HG03064 (cell line): ENCODE measurements at regions not wholly inside any gene's neighbourhood (a gene's known extent, or its start where the extent isn't known, plus 50 kb on each side); places are given as distances from the start of the nearest gene placed in this dataset.
"Not testable (repeated sequence)": the region's sequence is repeated elsewhere in the genome, so short reads cannot be mapped to it uniquely, and the experiment has no call there.

Experiments
- ATAC-seq: cut with Tn5 transposase; IDR thresholded peaks from one replicate; pipeline ENCODE4 v1.9.1; 2021; ENCODE audit warnings: low read depth; ENCODE audit not compliant: unreplicated experiment

GRCh38 chr9:62833323-62834200 is 1643.7 kb downstream of the SPATA31A7 start:
- not testable (repeated sequence) for ATAC-seq

- ATAC-seq = peak; percentile 24
Measured at GRCh38 chr9:62837254-62837911, 1647.5 kb downstream of the SPATA31A7 start.

- ATAC-seq = peak; percentile 100
Measured at GRCh38 chr9:62838024-62838718, 1648.3 kb downstream of the SPATA31A7 start.

GRCh38 chr9:62839168-62839567 is 1649.3 kb downstream of the SPATA31A7 start:
- not testable (repeated sequence) for ATAC-seq

GRCh38 chr9:62843145-62843544 is 1653.3 kb downstream of the SPATA31A7 start:
- ATAC-seq = not testable (repeated sequence)

GRCh38 chr9:62843706-62844290 is 1654.0 kb downstream of the SPATA31A7 start:
- ATAC-seq = not testable (repeated sequence)

- ATAC-seq = not testable (repeated sequence)
Measured at GRCh38 chr9:62844681-62845185, 1654.9 kb downstream of the SPATA31A7 start.

- not testable (repeated sequence) for ATAC-seq
Measured at GRCh38 chr9:62848258-62848657, 1658.4 kb downstream of the SPATA31A7 start.

GRCh38 chr9:62849991-62850390 is 1660.2 kb downstream of the SPATA31A7 start:
- ATAC-seq = not testable (repeated sequence)

- not testable (repeated sequence) for ATAC-seq
Measured at GRCh38 chr9:62857280-62857679, 1667.4 kb downstream of the SPATA31A7 start.

- not testable (repeated sequence) for ATAC-seq
Measured at GRCh38 chr9:62858240-62858639, 1668.4 kb downstream of the SPATA31A7 start.

- not testable (repeated sequence) for ATAC-seq
Measured at GRCh38 chr9:62860939-62861860, 1671.4 kb downstream of the SPATA31A7 start.

GRCh38 chr9:62862180-62862579 is 1672.3 kb downstream of the SPATA31A7 start:
- not testable (repeated sequence) for ATAC-seq

- not testable (repeated sequence) for ATAC-seq
Measured at GRCh38 chr9:62863319-62863718, 1673.5 kb downstream of the SPATA31A7 start.

GRCh38 chr9:62863867-62864266 is 1674.0 kb downstream of the SPATA31A7 start:
- not testable (repeated sequence) for ATAC-seq

GRCh38 chr9:62864481-62865469 is 1674.9 kb downstream of the SPATA31A7 start:
- not testable (repeated sequence) for ATAC-seq

GRCh38 chr9:62869061-62869460 is 1679.2 kb downstream of the SPATA31A7 start:
- ATAC-seq = not testable (repeated sequence)

- not testable (repeated sequence) for ATAC-seq
Measured at GRCh38 chr9:62871765-62872164, 1681.9 kb downstream of the SPATA31A7 start.
